ENCODE measurements at regions not wholly inside any gene's neighbourhood (a gene's known extent, or its start where the extent isn't known, plus 50 kb on each side); places are given as distances from the start of the nearest gene placed in this dataset.

DNA sequence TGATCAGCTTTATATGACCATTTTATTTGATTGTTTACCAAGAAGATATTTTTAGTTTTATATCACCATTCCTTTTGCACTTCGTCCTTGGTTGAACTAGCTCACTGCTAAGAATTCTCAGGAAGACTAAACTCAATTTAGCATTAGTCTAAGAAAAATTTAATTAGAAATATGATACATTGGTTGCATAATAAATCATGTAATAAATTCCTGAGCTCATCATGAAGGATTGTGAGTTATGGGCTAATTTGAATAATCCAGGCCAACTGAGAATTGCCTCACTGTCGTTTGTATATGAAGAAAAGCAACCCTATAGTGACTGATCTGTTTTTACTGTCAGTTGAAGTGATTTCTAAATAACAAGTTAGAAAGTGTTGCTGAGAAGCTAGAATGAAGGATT, 725.5 kb downstream of the DNAJB9 start:
- TF ChIP-seq, protein P1, sequence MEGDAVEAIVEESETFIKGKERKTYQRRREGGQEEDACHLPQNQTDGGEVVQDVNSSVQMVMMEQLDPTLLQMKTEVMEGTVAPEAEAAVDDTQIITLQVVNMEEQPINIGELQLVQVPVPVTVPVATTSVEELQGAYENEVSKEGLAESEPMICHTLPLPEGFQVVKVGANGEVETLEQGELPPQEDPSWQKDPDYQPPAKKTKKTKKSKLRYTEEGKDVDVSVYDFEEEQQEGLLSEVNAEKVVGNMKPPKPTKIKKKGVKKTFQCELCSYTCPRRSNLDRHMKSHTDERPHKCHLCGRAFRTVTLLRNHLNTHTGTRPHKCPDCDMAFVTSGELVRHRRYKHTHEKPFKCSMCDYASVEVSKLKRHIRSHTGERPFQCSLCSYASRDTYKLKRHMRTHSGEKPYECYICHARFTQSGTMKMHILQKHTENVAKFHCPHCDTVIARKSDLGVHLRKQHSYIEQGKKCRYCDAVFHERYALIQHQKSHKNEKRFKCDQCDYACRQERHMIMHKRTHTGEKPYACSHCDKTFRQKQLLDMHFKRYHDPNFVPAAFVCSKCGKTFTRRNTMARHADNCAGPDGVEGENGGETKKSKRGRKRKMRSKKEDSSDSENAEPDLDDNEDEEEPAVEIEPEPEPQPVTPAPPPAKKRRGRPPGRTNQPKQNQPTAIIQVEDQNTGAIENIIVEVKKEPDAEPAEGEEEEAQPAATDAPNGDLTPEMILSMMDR (tag by site-specific recombination; IDR thresholded peaks at IDR 0.05): no peak
- no peak for TF ChIP-seq ZNF18 (tag by site-specific recombination; IDR thresholded peaks at IDR 0.05)
- TF ChIP-seq ZNF629 (tag by site-specific recombination; IDR thresholded peaks at IDR 0.05): no peak
- TF ChIP-seq ZBTB8A (tag by site-specific recombination; IDR thresholded peaks at IDR 0.05): no peak
